ENCODE measurements at regions not wholly inside any gene's neighbourhood (a gene's known extent, or its start where the extent isn't known, plus 50 kb on each side); places are given as distances from the start of the nearest gene placed in this dataset.

- DNase-seq (ENCODE audit: low read depth in 4 of 6, low spot score in 6 of 6) = peak in 1 of 6 donors; percentile 64
- H3K27me3 ChIP-seq (ENCODE audit: control insufficient read depth, insufficient read depth, low read length) = no peaks in the 10 kb centered on the region
- peaks cover 3% of the 10 kb centered on the region for H3K4me1 ChIP-seq (ENCODE audit: control insufficient read depth, insufficient read depth, low read length)
- H3K27ac ChIP-seq (ENCODE audit: low read depth, low read length) = no peak overlapping the region
- H3K4me3 ChIP-seq (ENCODE audit: low read depth, low read length) = no peak overlapping the region
- H3K36me3 ChIP-seq (ENCODE audit: control insufficient read depth, insufficient read depth, low read length) = no peaks in the 10 kb centered on the region
- no CpG with 5 or more reads among the region's 4 CpGs for WGBS (ENCODE audit: insufficient coverage)
- no peaks in the 10 kb centered on the region for H3K9me3 ChIP-seq (ENCODE audit: control insufficient read depth, insufficient read depth, low read length)
Measured at GRCh38 chr10:106302961-106303360, 861.5 kb downstream of the SORCS1 start.

- Histone ChIP-seq H3K27me3 (ENCODE audit: control insufficient read depth, insufficient read depth, low read length) (no peaks in the 10 kb centered on the region), H3K36me3 (ENCODE audit: control insufficient read depth, insufficient read depth, low read length) (no peaks in the 10 kb centered on the region), H3K4me1 (ENCODE audit: control insufficient read depth, insufficient read depth, low read length) (peaks cover 3% of the 10 kb centered on the region), H3K27ac (ENCODE audit: low read depth, low read length) (no peak overlapping the region), H3K9me3 (ENCODE audit: control insufficient read depth, insufficient read depth, low read length) (no peaks in the 10 kb centered on the region), H3K4me3 (ENCODE audit: low read depth, low read length) (no peak overlapping the region)
- no CpG with 5 or more reads among the region's 1 CpG for WGBS (ENCODE audit: insufficient coverage)
- DNase-seq (ENCODE audit: low read depth in 4 of 6, low spot score in 6 of 6) = peak in 3 of 6 donors; percentile 26 to 87 (median 64)
Measured at GRCh38 chr10:106301146-106301545, 863.4 kb downstream of the SORCS1 start.

DNA sequence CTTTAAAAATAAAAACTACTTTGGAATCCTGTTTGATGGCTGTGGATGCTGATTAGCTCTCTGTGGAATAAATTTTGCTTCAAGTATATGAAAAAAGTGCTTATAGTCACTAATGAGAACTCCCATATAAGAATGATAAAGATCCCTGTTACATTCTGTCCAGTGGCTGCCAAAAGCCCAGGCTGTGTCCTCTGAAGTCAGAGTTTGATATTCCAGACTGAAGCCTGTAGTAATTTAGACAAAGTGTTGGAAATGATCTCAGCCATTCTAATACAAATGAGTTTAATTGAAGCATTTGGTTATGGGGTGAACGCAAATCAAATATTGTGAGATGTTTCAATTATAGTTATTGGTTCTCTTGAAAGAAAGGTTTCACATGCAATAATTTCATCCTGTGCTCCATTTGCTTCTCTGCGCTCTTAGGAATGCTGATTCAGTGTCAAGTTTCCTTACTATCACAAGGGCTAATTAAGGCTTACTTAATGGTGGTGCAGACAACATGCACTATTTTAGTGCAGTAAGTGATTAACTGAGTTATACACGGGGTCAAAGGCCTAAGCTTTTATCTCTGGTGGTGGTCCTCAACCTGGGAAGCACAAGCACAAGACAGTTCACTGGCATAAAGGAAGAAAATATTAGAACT, 867.6 kb downstream of the SORCS1 start:
- no peaks in the 10 kb centered on the region for H3K36me3 ChIP-seq (ENCODE audit: control insufficient read depth, insufficient read depth, low read length)
- no peak for DNase-seq (ENCODE audit: low read depth in 4 of 6, low spot score in 6 of 6)
- H3K9me3 ChIP-seq (ENCODE audit: control insufficient read depth, insufficient read depth, low read length) = no peaks in the 10 kb centered on the region
- no CpG with 5 or more reads among the region's 3 CpGs for WGBS (ENCODE audit: insufficient coverage)
- H3K27me3 ChIP-seq (ENCODE audit: control insufficient read depth, insufficient read depth, low read length) = no peaks in the 10 kb centered on the region
- no peak overlapping the region for H3K27ac ChIP-seq (ENCODE audit: low read depth, low read length)
- H3K4me1 ChIP-seq (ENCODE audit: control insufficient read depth, insufficient read depth, low read length) = peaks cover 3% of the 10 kb centered on the region
- H3K4me3 ChIP-seq (ENCODE audit: low read depth, low read length) = no peak overlapping the region

- Histone ChIP-seq H3K27ac (ENCODE audit: low read depth, low read length) (no peak overlapping the region), H3K27me3 (ENCODE audit: control insufficient read depth, insufficient read depth, low read length) (no peaks in the 10 kb centered on the region)
- 89% methylated on average over 3 of the region's 4 CpGs for WGBS (ENCODE audit: insufficient coverage)
Measured at GRCh38 chr10:106284802-106285587, 879.5 kb downstream of the SORCS1 start.

DNA sequence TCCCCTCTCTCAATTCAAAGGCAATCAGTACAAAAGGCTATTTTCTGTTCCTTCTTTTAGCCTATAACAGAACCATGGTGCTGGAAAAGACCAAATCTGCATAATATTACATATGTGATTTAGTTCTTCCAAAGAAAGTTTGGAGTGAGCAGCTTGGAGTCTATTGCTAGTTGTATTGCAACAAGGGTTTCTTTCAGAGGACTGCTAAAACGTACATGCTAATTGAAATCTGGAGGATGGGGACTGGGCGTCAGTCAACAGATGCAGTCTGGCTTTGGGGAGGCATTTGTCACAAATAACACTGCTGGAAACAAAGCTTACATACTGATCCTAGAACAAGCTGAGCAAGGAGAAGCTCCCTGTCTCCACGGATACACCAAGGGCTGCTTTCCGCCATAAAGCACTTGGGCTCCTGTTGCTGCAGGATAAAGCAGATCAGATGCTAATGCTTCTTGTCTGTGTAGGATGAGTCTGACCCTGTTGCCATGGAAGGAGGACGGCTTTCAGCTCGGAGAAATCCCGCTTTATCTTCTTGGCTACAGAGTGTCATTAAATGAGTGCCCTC, 883.5 kb downstream of the SORCS1 start:
- no peaks in the 10 kb centered on the region for H3K9me3 ChIP-seq (ENCODE audit: control insufficient read depth, insufficient read depth, low read length)
- no peak overlapping the region for H3K27ac ChIP-seq (ENCODE audit: low read depth, low read length)
- 14% methylated on average over 6 of the region's 7 CpGs for WGBS (ENCODE audit: insufficient coverage)
- H3K4me1 ChIP-seq (ENCODE audit: control insufficient read depth, insufficient read depth, low read length) = no peaks in the 10 kb centered on the region
- H3K27me3 ChIP-seq (ENCODE audit: control insufficient read depth, insufficient read depth, low read length) = no peaks in the 10 kb centered on the region
- no peaks in the 10 kb centered on the region for H3K36me3 ChIP-seq (ENCODE audit: control insufficient read depth, insufficient read depth, low read length)
- H3K4me3 ChIP-seq (ENCODE audit: low read depth, low read length) = no peak overlapping the region
- peak in 3 of 6 donors; percentile 28 to 84 (median 77) for DNase-seq (ENCODE audit: low read depth in 4 of 6, low spot score in 6 of 6)

More at GRCh38 chr10:106284802-106285587, 879.5 kb downstream of the SORCS1 start:
- DNase-seq (ENCODE audit: low read depth in 4 of 6, low spot score in 6 of 6) = no peak
- Histone ChIP-seq H3K36me3 (ENCODE audit: control insufficient read depth, insufficient read depth, low read length) (no peaks in the 10 kb centered on the region), H3K9me3 (ENCODE audit: control insufficient read depth, insufficient read depth, low read length) (no peaks in the 10 kb centered on the region), H3K4me1 (ENCODE audit: control insufficient read depth, insufficient read depth, low read length) (no peaks in the 10 kb centered on the region), H3K4me3 (ENCODE audit: low read depth, low read length) (no peak overlapping the region)

- Histone ChIP-seq H3K27ac (ENCODE audit: low read depth, low read length) (no peak overlapping the region), H3K4me1 (ENCODE audit: control insufficient read depth, insufficient read depth, low read length) (no peaks in the 10 kb centered on the region), H3K36me3 (ENCODE audit: control insufficient read depth, insufficient read depth, low read length) (no peaks in the 10 kb centered on the region), H3K27me3 (ENCODE audit: control insufficient read depth, insufficient read depth, low read length) (no peaks in the 10 kb centered on the region), H3K9me3 (ENCODE audit: control insufficient read depth, insufficient read depth, low read length) (no peaks in the 10 kb centered on the region), H3K4me3 (ENCODE audit: low read depth, low read length) (no peak overlapping the region)
- peak in 2 of 6 donors; percentile 32 to 48 for DNase-seq (ENCODE audit: low read depth in 4 of 6, low spot score in 6 of 6)
- no CpG with 5 or more reads among the region's 1 CpG for WGBS (ENCODE audit: insufficient coverage)
Measured at GRCh38 chr10:106278383-106278782, 886.1 kb downstream of the SORCS1 start.

DNA sequence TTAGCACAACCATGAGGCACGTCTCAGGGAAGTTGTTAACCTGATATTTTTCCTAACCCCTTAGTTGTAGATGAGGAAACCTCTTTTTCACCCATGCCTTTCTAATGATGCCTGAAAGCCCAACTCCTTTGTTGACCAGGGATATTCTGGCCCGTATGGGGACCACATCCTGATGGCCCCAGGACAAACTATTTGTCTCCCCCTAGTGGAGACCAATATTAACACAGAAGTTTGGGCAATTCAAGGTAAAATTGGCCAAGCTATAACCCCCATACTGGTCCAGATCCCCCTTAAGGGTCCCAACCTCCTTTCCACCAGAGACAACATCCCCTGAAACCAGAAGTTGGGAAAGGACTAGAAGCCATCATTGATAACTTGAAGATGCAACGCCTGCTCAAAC, 893.3 kb downstream of the SORCS1 start:
- no peak for DNase-seq (ENCODE audit: low read depth in 4 of 6, low spot score in 6 of 6)
- Histone ChIP-seq H3K4me1 (ENCODE audit: control insufficient read depth, insufficient read depth, low read length) (no peaks in the 10 kb centered on the region), H3K36me3 (ENCODE audit: control insufficient read depth, insufficient read depth, low read length) (no peaks in the 10 kb centered on the region), H3K27ac (ENCODE audit: low read depth, low read length) (no peak overlapping the region), H3K9me3 (ENCODE audit: control insufficient read depth, insufficient read depth, low read length) (peaks cover 1% of the 10 kb centered on the region), H3K27me3 (ENCODE audit: control insufficient read depth, insufficient read depth, low read length) (no peaks in the 10 kb centered on the region), H3K4me3 (ENCODE audit: low read depth, low read length) (no peak overlapping the region)
- WGBS (ENCODE audit: insufficient coverage) = no CpG with 5 or more reads among the region's 3 CpGs

- no CpG with 5 or more reads among the region's 2 CpGs for WGBS (ENCODE audit: insufficient coverage)
- DNase-seq (ENCODE audit: low read depth in 4 of 6, low spot score in 6 of 6) = no peak
- no peak overlapping the region for H3K27ac ChIP-seq (ENCODE audit: low read depth, low read length)
- no peak overlapping the region for H3K4me3 ChIP-seq (ENCODE audit: low read depth, low read length)
- H3K4me1 ChIP-seq (ENCODE audit: control insufficient read depth, insufficient read depth, low read length) = no peaks in the 10 kb centered on the region
- peaks cover 1% of the 10 kb centered on the region for H3K9me3 ChIP-seq (ENCODE audit: control insufficient read depth, insufficient read depth, low read length)
- H3K27me3 ChIP-seq (ENCODE audit: control insufficient read depth, insufficient read depth, low read length) = no peaks in the 10 kb centered on the region
- H3K36me3 ChIP-seq (ENCODE audit: control insufficient read depth, insufficient read depth, low read length) = no peaks in the 10 kb centered on the region
Measured at GRCh38 chr10:106268000-106268399, 896.5 kb downstream of the SORCS1 start.

DNA sequence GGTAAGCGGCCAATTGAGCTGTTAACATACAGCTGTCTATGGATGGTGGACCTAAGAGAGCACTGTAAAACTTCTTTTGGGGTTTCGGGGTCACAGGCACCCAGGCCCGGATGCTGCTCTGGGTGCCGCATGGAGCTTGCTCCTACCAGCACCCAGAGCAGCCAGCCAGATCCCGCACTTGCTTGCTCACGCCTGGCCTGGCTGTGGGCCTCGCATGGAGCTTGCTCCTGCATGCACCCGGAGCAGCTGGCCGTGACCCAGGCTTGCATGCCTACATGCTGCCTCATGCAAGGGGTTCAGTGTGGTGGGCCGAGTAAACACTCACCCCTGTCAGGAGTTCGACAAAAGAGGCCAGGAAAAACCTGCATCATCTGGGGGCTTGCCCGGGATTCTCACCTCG, 896.9 kb downstream of the SORCS1 start:
- DNase-seq (ENCODE audit: low read depth in 4 of 6, low spot score in 6 of 6) = no peak
- no peaks in the 10 kb centered on the region for H3K4me1 ChIP-seq (ENCODE audit: control insufficient read depth, insufficient read depth, low read length)
- H3K27me3 ChIP-seq (ENCODE audit: control insufficient read depth, insufficient read depth, low read length) = no peaks in the 10 kb centered on the region
- no peak overlapping the region for H3K27ac ChIP-seq (ENCODE audit: low read depth, low read length)
- H3K4me3 ChIP-seq (ENCODE audit: low read depth, low read length) = no peak overlapping the region
- no peaks in the 10 kb centered on the region for H3K36me3 ChIP-seq (ENCODE audit: control insufficient read depth, insufficient read depth, low read length)
- peaks cover 1% of the 10 kb centered on the region for H3K9me3 ChIP-seq (ENCODE audit: control insufficient read depth, insufficient read depth, low read length)
- 91% methylated on average over 13 of the region's 13 CpGs for WGBS (ENCODE audit: insufficient coverage)
